NB4 (cell line): ENCODE measurements at regions not wholly inside any gene's neighbourhood (a gene's known extent, or its start where the extent isn't known, plus 50 kb on each side); places are given as distances from the start of the nearest gene placed in this dataset.
"Not testable (repeated sequence)": the region's sequence is repeated elsewhere in the genome, so short reads cannot be mapped to it uniquely, and the experiment has no call there.

Experiments used
- DNase-seq: peaks from one replicate; pipeline ENCODE4 v3.0.0; 2010; ENCODE audit warnings: low read depth
- H3K4me3 ChIP-seq: one replicate; pipeline ENCODE4 v1.5.1; 2011; ENCODE audit warnings: mild to moderate bottlenecking, low read depth, low read length, moderate library complexity
- CTCF ChIP-seq: IDR thresholded peaks from one replicate; pipeline ENCODE4 v1.5.1; 2012; ENCODE audit warnings: low read depth, low read length
- MAX ChIP-seq: IDR thresholded peaks from 2 replicates; pipeline ENCODE4 v1.6.1; 2011; ENCODE audit warnings: low read depth, low read length
- MYC ChIP-seq: IDR thresholded peaks from 2 replicates; pipeline ENCODE4 v1.6.1; 2011; ENCODE audit warnings: low read depth, low read length
- POLR2A ChIP-seq: IDR thresholded peaks from 2 replicates; pipeline ENCODE4 v1.6.1; 2011; ENCODE audit warnings: mild to moderate bottlenecking; ENCODE audit not compliant: insufficient read length; ENCODE audit errors: extremely low read depth

- no peak for DNase-seq
- H3K4me3 ChIP-seq = no peak overlapping the region
- no peak for TF ChIP-seq CTCF
- no peak for TF ChIP-seq MAX
- TF ChIP-seq MYC = no peak
- no peak for TF ChIP-seq POLR2A
These were observed 222.3 kb upstream of the HS3ST1 start for GRCh38 chr4:11650801-11651596.

- no peak for DNase-seq
- no peak for TF ChIP-seq CTCF
- TF ChIP-seq MYC = no peak
- no peak for TF ChIP-seq MAX
- no peak overlapping the region for H3K4me3 ChIP-seq
These were observed 218.7 kb upstream of the HS3ST1 start for GRCh38 chr4:11647433-11647832.

- DNase-seq, H3K4me3 ChIP-seq: not testable (repeated sequence)
These were observed 214.4 kb upstream of the HS3ST1 start for GRCh38 chr4:11643081-11643480.

- TF ChIP-seq POLR2A (no peak), MYC (no peak), MAX (no peak), CTCF (no peak)
- no peak for DNase-seq
- no peak overlapping the region for H3K4me3 ChIP-seq
These were observed 211.9 kb upstream of the HS3ST1 start for GRCh38 chr4:11640584-11640983.

GRCh38 chr4:11636551-11636950 lies 207.9 kb upstream of the HS3ST1 start:
- TF ChIP-seq CTCF = no peak
- TF ChIP-seq MYC = no peak
- no peak for TF ChIP-seq POLR2A
- DNase-seq = no peak

GRCh38 chr4:11636031-11636430 lies 207.3 kb upstream of the HS3ST1 start:
- no peak overlapping the region for H3K4me3 ChIP-seq
- DNase-seq = no peak
- TF ChIP-seq MAX = no peak
- TF ChIP-seq MYC = no peak
- TF ChIP-seq CTCF = no peak
- TF ChIP-seq POLR2A = no peak

More at GRCh38 chr4:11636551-11636950, 207.9 kb upstream of the HS3ST1 start:
- no peak overlapping the region for H3K4me3 ChIP-seq
